ENCODE measurements at regions not wholly inside any gene's neighbourhood (a gene's known extent, or its start where the extent isn't known, plus 50 kb on each side); places are given as distances from the start of the nearest gene placed in this dataset.

- no peak for TF ChIP-seq SRF (IDR thresholded peaks at IDR 0.05; ENCODE audit: low read depth, low read length)
- TF ChIP-seq RAD21 (IDR thresholded peaks at IDR 0.05 in 1 of 2, conservative IDR thresholded peaks at IDR 0.05 in 1 of 2; ENCODE audit: low read depth in 2 of 2, low read length in 2 of 2) = no peak
- no peak for TF ChIP-seq POU5F1 (IDR thresholded peaks at IDR 0.05; ENCODE audit: low read depth, low read length)
Measured at GRCh38 chr4:147343692-147344091, 137.2 kb upstream of the EDNRA start (continued).
